OCI-LY7 (cell line): ENCODE measurements at regions not wholly inside any gene's neighbourhood (a gene's known extent, or its start where the extent isn't known, plus 50 kb on each side); places are given as distances from the start of the nearest gene placed in this dataset.

Source experiments
- EZH2phosphoT487 ChIP-seq: fragments of 200-600 bp; sonication (generic); IDR thresholded peaks from 2 replicates; pipeline ENCODE4 v1.6.1; 2018; ENCODE audit warnings: low read depth, borderline replicate concordance, mild to moderate bottlenecking, mixed run types, antibody characterized with exemption, low read length, moderate library complexity, mixed read lengths
- TF ChIP-seq, protein P1 (sequence below): fragments of 200-600 bp; sonication (generic); conservative IDR thresholded peaks from 2 replicates; pipeline ENCODE4 v1.5.1; 2014; ENCODE audit warnings: mild to moderate bottlenecking, antibody characterized with exemption, low read length, moderate library complexity, mixed read lengths

DNA sequence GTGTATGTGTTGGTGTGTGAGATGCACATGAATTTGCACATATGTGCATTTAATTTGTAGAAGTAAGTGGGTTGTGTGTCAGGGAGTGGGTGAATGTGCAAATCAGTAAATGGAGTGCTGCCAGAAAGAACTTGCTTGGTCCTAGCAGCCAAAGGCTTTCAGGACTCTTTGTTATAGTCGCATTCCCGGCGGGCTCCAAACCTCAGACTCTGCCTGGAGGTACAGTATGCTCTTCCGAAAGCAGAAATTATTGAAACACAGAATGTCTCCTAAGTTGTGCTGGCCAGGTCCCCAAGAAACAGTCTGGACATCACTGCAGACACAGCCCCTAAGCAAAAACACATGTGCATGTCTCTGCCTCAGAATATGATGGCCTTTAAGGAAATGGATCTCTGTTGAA is 232.4 kb downstream of the INSIG2 start:
- TF ChIP-seq, protein P1, sequence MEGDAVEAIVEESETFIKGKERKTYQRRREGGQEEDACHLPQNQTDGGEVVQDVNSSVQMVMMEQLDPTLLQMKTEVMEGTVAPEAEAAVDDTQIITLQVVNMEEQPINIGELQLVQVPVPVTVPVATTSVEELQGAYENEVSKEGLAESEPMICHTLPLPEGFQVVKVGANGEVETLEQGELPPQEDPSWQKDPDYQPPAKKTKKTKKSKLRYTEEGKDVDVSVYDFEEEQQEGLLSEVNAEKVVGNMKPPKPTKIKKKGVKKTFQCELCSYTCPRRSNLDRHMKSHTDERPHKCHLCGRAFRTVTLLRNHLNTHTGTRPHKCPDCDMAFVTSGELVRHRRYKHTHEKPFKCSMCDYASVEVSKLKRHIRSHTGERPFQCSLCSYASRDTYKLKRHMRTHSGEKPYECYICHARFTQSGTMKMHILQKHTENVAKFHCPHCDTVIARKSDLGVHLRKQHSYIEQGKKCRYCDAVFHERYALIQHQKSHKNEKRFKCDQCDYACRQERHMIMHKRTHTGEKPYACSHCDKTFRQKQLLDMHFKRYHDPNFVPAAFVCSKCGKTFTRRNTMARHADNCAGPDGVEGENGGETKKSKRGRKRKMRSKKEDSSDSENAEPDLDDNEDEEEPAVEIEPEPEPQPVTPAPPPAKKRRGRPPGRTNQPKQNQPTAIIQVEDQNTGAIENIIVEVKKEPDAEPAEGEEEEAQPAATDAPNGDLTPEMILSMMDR: no peak
- TF ChIP-seq EZH2phosphoT487: no peak
